Hepatocyte (in vitro differentiated cells): ENCODE measurements at regions not wholly inside any gene's neighbourhood (a gene's known extent, or its start where the extent isn't known, plus 50 kb on each side); places are given as distances from the start of the nearest gene placed in this dataset.

Experiments used
- CTCF ChIP-seq: fragments of 200-600 bp; sonication (generic); IDR thresholded peaks from 2 replicates; pipeline ENCODE4 v1.5.1; 2016; ENCODE audit warnings: antibody characterized with exemption, mild to moderate bottlenecking; ENCODE audit not compliant: poor library complexity
- EZH2 ChIP-seq: fragments of 200-600 bp; sonication (generic); IDR thresholded peaks from 2 replicates; pipeline ENCODE4 v1.6.1; 2016; ENCODE audit warnings: antibody characterized with exemption, mild to moderate bottlenecking, borderline replicate concordance
- EZH2phosphoT487 ChIP-seq: fragments of 200-600 bp; sonication (generic); IDR thresholded peaks from one replicate; pipeline ENCODE4 v1.6.1; 2018; ENCODE audit warnings: antibody characterized with exemption, mild to moderate bottlenecking, low read depth, moderate library complexity; ENCODE audit not compliant: unreplicated experiment, severe bottlenecking

- TF ChIP-seq CTCF (no peak), EZH2 (no peak), EZH2phosphoT487 (no peak)
Measured at GRCh38 chr7:89798599-89798996, 355.7 kb upstream of the STEAP1 start.
